Prostate gland (tissue), 2 donors: ENCODE measurements at regions not wholly inside any gene's neighbourhood (a gene's known extent, or its start where the extent isn't known, plus 50 kb on each side); places are given as distances from the start of the nearest gene placed in this dataset.

Experiments used
- DNase-seq: peaks from one replicate; pipeline ENCODE4 v3.0.0-alpha.2; 2019; ENCODE audit warnings: low spot score
- H3K27ac ChIP-seq, 2 donors: fragments of 200-600 bp; sonication (generic); 2 replicates each; pipeline ENCODE4 v1.5.1; 2017 to 2019
- H3K27me3 ChIP-seq: fragments of 200-600 bp; sonication (generic); replicated peaks from 2 replicates; pipeline ENCODE4 v1.5.1; 2019; ENCODE audit not compliant: insufficient read depth
- H3K36me3 ChIP-seq, 2 donors: fragments of 200-600 bp; sonication (generic); 1 replicate in 1 of 2; 2 replicates in 1 of 2; pipeline versions ENCODE4 v1.5.1 to v1.8.1; 2017 to 2019
- H3K4me1 ChIP-seq: fragments of 200-600 bp; sonication (generic); replicated peaks from 2 replicates; pipeline ENCODE4 v1.5.1; 2019
- H3K4me3 ChIP-seq, 2 donors: fragments of 200-600 bp; sonication (generic); 2 replicates each; pipeline ENCODE4 v1.5.1; 2017 to 2019
- H3K9me3 ChIP-seq: fragments of 200-600 bp; sonication (generic); 2 replicates; pipeline ENCODE4 v1.5.1; 2017
- POLR2A ChIP-seq: fragments of 450-650 bp; IDR thresholded peaks from one replicate; pipeline ENCODE4 v1.6.1; 2016; ENCODE audit warnings: antibody characterized with exemption, mild to moderate bottlenecking
- POLR2AphosphoS5 ChIP-seq: sonication (generic); formaldehyde crosslinking; IDR thresholded peaks from one replicate; pipeline ENCODE4 v1.6.1; 2017; ENCODE audit warnings: antibody characterized with exemption
- WGBS: methylation state at CpG from one replicate; pipeline ENCODE4 v1.1.5; 2018; 5-methylcytosine and 5-hydroxymethylcytosine counted together
- intact Hi-C: fragments of 100-400 bp; cut with DNase I; formaldehyde crosslinking; loops from one replicate; pipeline ENCODE4 v1.14.2; 2022
- TF ChIP-seq, protein P1 (sequence below), 4 experiments: fragments of 200-600 bp in 2 of 4; fragments of 450-650 bp in 2 of 4; sonication (generic) in 2 of 4; IDR thresholded peaks; 1 replicate in 3 of 4; 2 replicates in 1 of 4; pipeline ENCODE4 v1.5.1; 2016 to 2019; ENCODE audit warnings: antibody characterized with exemption in 4 of 4, mild to moderate bottlenecking in 2 of 4, moderate library complexity in 2 of 4

DNA sequence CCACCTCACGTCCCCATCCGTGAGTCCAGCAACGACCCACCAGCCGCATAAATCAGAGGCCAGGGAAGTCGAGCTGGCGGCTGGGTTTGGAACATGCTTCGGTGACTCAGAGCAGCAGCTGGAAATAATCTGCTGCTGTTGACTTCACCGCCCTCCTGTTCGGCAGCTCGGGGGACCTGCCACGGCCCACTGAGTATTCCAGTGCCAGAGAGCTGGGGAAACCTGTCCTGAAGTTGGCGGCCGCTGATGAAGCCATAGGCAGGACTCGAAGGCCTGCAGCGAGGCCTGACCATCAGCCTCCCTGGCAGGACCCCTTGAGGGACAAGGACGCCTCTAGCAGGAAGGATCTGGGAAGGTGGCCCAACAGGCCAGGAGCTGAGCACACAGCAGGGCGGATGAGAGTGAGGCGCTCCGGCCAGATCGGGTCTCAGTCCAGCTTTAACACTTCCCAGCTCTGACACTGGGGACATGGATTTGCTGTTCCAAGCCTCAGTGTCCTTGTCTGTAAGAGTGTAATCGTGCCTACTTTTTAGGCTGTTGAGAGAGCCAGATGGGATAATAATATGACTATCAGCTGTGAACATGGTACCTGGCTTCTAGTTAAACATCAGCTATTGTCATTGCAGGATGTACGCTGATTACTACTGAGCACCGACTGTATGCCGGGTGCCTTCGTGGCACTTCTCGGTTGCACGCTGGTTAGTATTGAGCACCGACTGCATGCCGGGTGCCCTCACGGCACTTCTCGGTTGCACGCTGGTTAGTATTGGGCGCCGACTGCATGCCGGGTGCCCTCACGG lies 50.4 kb upstream of the CIBAR2 start:
- H3K4me1 ChIP-seq, result no peaks in the 10 kb centered on the region
- no peaks in the 10 kb centered on the region for H3K27me3 ChIP-seq
- H3K9me3 ChIP-seq, result no peaks in the 10 kb centered on the region
- 65% methylated on average over 36 of the region's 36 CpGs for WGBS
- TF ChIP-seq POLR2AphosphoS5 (no peak), POLR2A (no peak)
- TF ChIP-seq, protein P1, sequence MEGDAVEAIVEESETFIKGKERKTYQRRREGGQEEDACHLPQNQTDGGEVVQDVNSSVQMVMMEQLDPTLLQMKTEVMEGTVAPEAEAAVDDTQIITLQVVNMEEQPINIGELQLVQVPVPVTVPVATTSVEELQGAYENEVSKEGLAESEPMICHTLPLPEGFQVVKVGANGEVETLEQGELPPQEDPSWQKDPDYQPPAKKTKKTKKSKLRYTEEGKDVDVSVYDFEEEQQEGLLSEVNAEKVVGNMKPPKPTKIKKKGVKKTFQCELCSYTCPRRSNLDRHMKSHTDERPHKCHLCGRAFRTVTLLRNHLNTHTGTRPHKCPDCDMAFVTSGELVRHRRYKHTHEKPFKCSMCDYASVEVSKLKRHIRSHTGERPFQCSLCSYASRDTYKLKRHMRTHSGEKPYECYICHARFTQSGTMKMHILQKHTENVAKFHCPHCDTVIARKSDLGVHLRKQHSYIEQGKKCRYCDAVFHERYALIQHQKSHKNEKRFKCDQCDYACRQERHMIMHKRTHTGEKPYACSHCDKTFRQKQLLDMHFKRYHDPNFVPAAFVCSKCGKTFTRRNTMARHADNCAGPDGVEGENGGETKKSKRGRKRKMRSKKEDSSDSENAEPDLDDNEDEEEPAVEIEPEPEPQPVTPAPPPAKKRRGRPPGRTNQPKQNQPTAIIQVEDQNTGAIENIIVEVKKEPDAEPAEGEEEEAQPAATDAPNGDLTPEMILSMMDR (IDR thresholded peaks at IDR 0.05), result no peak
- intact Hi-C loops, result no loop called here
- no peak for DNase-seq
- H3K4me3 ChIP-seq, result no peak overlapping the region
- no peak overlapping the region for H3K27ac ChIP-seq
- H3K36me3 ChIP-seq, result no peaks in the 10 kb centered on the region

DNA sequence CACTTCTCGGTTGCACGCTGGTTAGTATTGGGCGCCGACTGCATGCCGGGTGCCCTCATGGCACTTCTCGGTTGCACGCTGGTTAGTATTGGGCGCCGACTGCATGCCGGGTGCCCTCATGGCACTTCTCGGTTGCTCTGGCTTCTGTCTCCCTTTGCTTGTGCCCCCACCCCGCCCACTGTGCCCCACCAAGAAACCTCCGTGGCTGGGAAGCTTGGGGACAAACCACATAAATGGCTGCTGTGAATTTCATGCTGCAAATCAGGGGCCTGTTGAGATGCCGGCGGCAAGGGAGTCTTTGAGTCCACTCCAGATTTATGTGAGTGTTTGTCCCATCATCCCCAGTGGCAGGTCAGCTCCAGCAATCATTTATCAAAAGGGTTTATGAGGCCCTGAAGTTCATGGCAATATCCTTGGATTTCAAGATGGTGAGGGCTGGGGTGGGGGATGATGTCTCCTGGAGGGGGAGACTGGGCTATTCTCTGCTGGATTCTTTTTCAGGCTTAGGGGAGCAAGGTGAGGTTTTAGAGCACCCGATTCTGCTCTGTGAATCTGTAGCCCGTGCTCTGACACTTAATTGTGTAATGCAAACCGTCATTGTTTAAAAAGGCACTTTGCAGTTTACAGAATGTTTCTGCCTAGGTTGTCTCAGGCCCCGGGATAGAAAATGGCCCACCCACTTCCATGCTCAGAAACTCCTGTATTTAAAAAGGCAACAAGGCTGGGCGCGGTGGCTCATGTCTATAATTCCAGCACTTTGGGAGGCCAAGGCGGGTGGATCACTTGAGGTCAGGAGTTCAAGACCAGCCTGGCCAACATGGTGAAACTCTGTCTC lies 51.2 kb upstream of the CIBAR2 start:
- Histone ChIP-seq H3K36me3 (no peaks in the 10 kb centered on the region), H3K27ac (no peak overlapping the region), H3K27me3 (no peaks in the 10 kb centered on the region), H3K4me1 (no peaks in the 10 kb centered on the region), H3K9me3 (no peaks in the 10 kb centered on the region), H3K4me3 (no peak overlapping the region)
- intact Hi-C loops, result no loop called here
- DNase-seq, result no peak
- 80% methylated on average over 22 of the region's 22 CpGs for WGBS
- TF ChIP-seq, protein P1 (IDR thresholded peaks at IDR 0.05), result no peak
- TF ChIP-seq POLR2AphosphoS5, result no peak
- no peak for TF ChIP-seq POLR2A

DNA sequence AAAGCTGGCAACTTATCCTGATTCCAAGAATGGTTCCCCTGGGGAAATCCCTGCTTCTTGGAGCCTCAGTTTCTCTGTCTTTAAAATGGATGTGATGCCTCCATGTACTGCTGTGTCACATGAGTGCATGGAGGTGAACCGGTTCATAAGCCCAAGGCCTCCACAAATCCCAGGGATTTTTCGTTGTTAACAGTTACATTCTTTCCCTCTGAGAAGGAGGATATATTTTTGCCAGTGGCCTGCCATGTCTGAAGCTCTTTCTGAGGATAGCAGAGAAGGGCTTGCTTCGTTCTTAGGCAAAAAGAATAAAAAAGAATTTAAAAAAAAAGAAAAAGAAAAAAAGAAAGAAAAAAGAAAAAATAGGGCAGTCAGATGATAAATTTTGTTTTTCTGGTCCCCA lies 52.2 kb upstream of the CIBAR2 start:
- no peak for DNase-seq
- Histone ChIP-seq H3K4me1 (no peaks in the 10 kb centered on the region), H3K36me3 (no peaks in the 10 kb centered on the region), H3K27me3 (no peaks in the 10 kb centered on the region), H3K27ac (no peak overlapping the region), H3K9me3 (no peaks in the 10 kb centered on the region), H3K4me3 (no peak overlapping the region)
- TF ChIP-seq, protein P1 (IDR thresholded peaks at IDR 0.05), result no peak
- TF ChIP-seq POLR2A (no peak), POLR2AphosphoS5 (no peak)
- 76% methylated on average over 3 of the region's 3 CpGs for WGBS
- intact Hi-C loops, result no loop called here

DNA sequence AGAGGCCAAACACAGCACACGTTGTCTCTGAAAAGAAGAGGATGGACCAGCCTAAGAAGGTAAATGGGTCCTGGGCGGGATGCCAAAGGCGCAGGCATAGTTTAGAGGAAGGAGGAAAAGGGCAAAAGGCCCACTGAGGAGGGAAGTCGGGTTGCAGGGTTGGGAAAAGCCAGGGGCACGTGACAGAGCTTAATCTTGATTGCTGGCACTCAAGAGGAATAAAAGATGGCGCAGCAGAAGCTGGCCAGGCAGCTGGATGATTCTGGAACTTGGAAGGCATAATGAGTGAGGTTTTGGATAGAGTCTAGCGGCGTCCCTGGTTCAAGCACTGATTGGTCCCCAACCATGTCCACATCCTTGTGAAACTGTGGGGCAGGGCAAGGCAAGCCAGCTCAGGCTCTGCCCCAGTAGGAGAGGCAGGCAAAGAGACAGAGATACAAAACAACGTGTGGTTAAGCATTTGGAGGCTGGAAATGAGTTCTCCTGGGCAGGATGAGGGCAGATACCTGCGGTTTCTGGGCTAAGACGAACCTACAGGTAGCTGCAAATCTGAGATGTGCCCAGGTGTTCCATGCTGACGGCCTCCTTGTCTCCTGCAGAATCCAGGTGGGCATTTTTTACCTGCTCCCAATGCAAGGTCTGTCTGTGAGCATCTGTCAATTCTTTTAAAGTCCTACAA lies 52.7 kb upstream of the CIBAR2 start:
- Histone ChIP-seq H3K27me3 (no peaks in the 10 kb centered on the region), H3K9me3 (no peaks in the 10 kb centered on the region), H3K4me3 (no peak overlapping the region), H3K4me1 (no peaks in the 10 kb centered on the region), H3K36me3 (no peaks in the 10 kb centered on the region), H3K27ac (no peak overlapping the region)
- no peak for DNase-seq
- intact Hi-C loops, result no loop called here
- TF ChIP-seq, protein P1 (IDR thresholded peaks at IDR 0.05), result no peak
- no peak for TF ChIP-seq POLR2AphosphoS5
- no peak for TF ChIP-seq POLR2A
- WGBS, result 71% methylated on average over 12 of the region's 12 CpGs
